ENCODE measurements at regions not wholly inside any gene's neighbourhood (a gene's known extent, or its start where the extent isn't known, plus 50 kb on each side); places are given as distances from the start of the nearest gene placed in this dataset.

DNA sequence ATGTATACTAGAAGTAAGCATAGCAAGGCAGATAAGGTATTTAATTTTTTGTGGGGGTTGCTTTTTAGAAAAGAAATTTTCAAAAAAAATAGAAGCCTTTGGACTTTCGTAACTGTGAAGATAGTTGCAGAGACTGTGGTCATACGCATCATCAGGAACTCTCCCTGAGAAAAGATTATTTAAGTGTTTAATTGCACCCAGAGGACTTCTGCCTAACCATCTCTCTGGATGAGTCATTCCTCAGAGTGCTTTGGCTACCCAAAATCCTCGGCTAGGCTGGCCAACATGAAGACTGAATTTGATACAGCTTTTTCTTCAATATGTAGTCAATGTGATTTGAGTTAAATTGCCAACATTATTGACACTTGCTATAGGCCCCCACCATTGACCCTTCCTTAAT is 296.4 kb downstream of the TLR4 start:
- no peak overlapping the region for H2AFZ ChIP-seq (ENCODE audit: low read length)
- no peaks in the 10 kb centered on the region for H3K36me3 ChIP-seq (ENCODE audit: insufficient read depth, low read length)
- H3K4me3 ChIP-seq (ENCODE audit: low read length, poor library complexity, severe bottlenecking) = no peak overlapping the region
- no peaks in the 10 kb centered on the region for H3F3A ChIP-seq (ENCODE audit: low read depth)
- no peak for TF ChIP-seq CTCF (conservative IDR thresholded peaks at IDR 0.05; ENCODE audit: low read length)
- no peak for TF ChIP-seq EZH2phosphoT487 (IDR thresholded peaks at IDR 0.05; ENCODE audit: borderline replicate concordance)
- H3K9me2 ChIP-seq (replicated peaks; ENCODE audit: low read depth, low read length) = no peaks in the 10 kb centered on the region
- H3K79me2 ChIP-seq (ENCODE audit: insufficient read depth, low read length) = no peaks in the 10 kb centered on the region
- no peaks in the 10 kb centered on the region for H4K20me1 ChIP-seq (ENCODE audit: insufficient read depth, low read length, poor library complexity, severe bottlenecking)
- no peaks in the 10 kb centered on the region for H3K27me3 ChIP-seq (ENCODE audit: insufficient read depth, low read length, poor library complexity, severe bottlenecking)
- no peak overlapping the region for H3K9ac ChIP-seq (ENCODE audit: low read depth, low read length, poor library complexity, severe bottlenecking)
- no peak overlapping the region for H3K4me2 ChIP-seq (ENCODE audit: low read depth, low read length, poor library complexity, severe bottlenecking)
- H3K9me3 ChIP-seq (ENCODE audit: insufficient read depth, low read depth, low read length) = no peaks in the 10 kb centered on the region
- no peaks in the 10 kb centered on the region for H3K4me1 ChIP-seq (ENCODE audit: insufficient read depth, low read length, poor library complexity, severe bottlenecking)

DNA sequence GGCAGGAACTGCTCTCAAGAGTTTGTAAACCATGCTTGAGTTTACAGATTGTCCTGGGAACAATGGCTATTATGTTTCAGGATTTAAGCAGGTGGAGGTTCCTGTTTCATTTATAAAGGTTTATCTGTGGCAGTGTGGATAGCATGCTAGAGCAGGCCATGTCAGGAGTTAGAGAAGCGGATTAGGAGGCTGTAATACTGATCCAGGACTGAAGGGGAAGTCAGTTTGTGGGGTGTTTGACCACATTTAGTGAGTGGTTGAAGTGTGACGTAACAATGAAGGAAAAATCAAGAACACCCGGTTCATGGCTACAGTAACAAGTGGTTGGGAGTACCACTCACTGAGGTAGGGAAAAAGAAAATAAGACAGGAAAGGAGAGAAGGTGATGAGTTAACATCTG is 299.0 kb downstream of the TLR4 start:
- Histone ChIP-seq H3K36me3 (ENCODE audit: insufficient read depth, low read length) (no peaks in the 10 kb centered on the region), H3K4me2 (ENCODE audit: low read depth, low read length, poor library complexity, severe bottlenecking) (no peak overlapping the region), H3K4me3 (ENCODE audit: low read length, poor library complexity, severe bottlenecking) (no peak overlapping the region), H3K27me3 (ENCODE audit: insufficient read depth, low read length, poor library complexity, severe bottlenecking) (no peaks in the 10 kb centered on the region), H3K9ac (ENCODE audit: low read depth, low read length, poor library complexity, severe bottlenecking) (no peak overlapping the region), H3K79me2 (ENCODE audit: insufficient read depth, low read length) (no peaks in the 10 kb centered on the region), H3F3A (ENCODE audit: low read depth) (no peaks in the 10 kb centered on the region), H2AFZ (ENCODE audit: low read length) (no peak overlapping the region), H4K20me1 (ENCODE audit: insufficient read depth, low read length, poor library complexity, severe bottlenecking) (no peaks in the 10 kb centered on the region), H3K9me3 (ENCODE audit: insufficient read depth, low read depth, low read length) (no peaks in the 10 kb centered on the region), H3K9me2 (replicated peaks; ENCODE audit: low read depth, low read length) (no peaks in the 10 kb centered on the region), H3K4me1 (ENCODE audit: insufficient read depth, low read length, poor library complexity, severe bottlenecking) (no peaks in the 10 kb centered on the region)
- TF ChIP-seq EZH2phosphoT487 (IDR thresholded peaks at IDR 0.05; ENCODE audit: borderline replicate concordance) (no peak), CTCF (conservative IDR thresholded peaks at IDR 0.05; ENCODE audit: low read length) (no peak)

DNA sequence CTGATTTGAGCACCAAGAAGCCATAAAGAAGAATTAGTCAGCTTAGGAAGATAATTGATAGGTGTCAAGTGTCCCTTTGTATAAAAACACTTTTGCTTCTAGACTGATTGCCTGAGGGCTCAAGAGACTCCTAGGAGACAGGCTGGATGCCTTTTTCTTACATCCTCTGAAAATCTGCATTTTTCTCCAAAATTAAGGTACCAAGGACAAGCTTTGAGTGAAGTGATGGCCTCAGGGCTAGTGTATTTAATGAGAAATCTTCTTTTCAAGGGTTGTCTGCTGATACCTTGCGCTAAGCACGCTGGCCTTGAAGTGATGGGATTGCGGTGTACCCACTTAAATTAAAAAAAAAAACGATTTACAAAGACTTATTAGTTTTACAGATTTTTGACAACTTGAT is 304.0 kb downstream of the TLR4 start:
- no peak overlapping the region for H3K4me3 ChIP-seq (ENCODE audit: low read length, poor library complexity, severe bottlenecking)
- H3K27me3 ChIP-seq (ENCODE audit: insufficient read depth, low read length, poor library complexity, severe bottlenecking) = no peaks in the 10 kb centered on the region
- H3K9me2 ChIP-seq (replicated peaks; ENCODE audit: low read depth, low read length) = no peaks in the 10 kb centered on the region
- no peak overlapping the region for H2AFZ ChIP-seq (ENCODE audit: low read length)
- no peak overlapping the region for H3K9ac ChIP-seq (ENCODE audit: low read depth, low read length, poor library complexity, severe bottlenecking)
- H3F3A ChIP-seq (ENCODE audit: low read depth) = no peaks in the 10 kb centered on the region
- H4K20me1 ChIP-seq (ENCODE audit: insufficient read depth, low read length, poor library complexity, severe bottlenecking) = no peaks in the 10 kb centered on the region
- no peaks in the 10 kb centered on the region for H3K79me2 ChIP-seq (ENCODE audit: insufficient read depth, low read length)
- no peaks in the 10 kb centered on the region for H3K36me3 ChIP-seq (ENCODE audit: insufficient read depth, low read length)
- no peak for TF ChIP-seq EZH2phosphoT487 (IDR thresholded peaks at IDR 0.05; ENCODE audit: borderline replicate concordance)
- TF ChIP-seq CTCF (conservative IDR thresholded peaks at IDR 0.05; ENCODE audit: low read length) = no peak
- H3K9me3 ChIP-seq (ENCODE audit: insufficient read depth, low read depth, low read length) = no peaks in the 10 kb centered on the region
- no peak overlapping the region for H3K4me2 ChIP-seq (ENCODE audit: low read depth, low read length, poor library complexity, severe bottlenecking)
- no peaks in the 10 kb centered on the region for H3K4me1 ChIP-seq (ENCODE audit: insufficient read depth, low read length, poor library complexity, severe bottlenecking)
